Left ventricle myocardium inferior (tissue), 1 donor: ENCODE measurements at regions not wholly inside any gene's neighbourhood (a gene's known extent, or its start where the extent isn't known, plus 50 kb on each side); places are given as distances from the start of the nearest gene placed in this dataset.

ENCODE experiments used
- DNase-seq: peaks from one replicate; pipeline ENCODE4 v3.0.0-alpha.2; 2020
- H3K27ac ChIP-seq: fragments of 200-600 bp; replicated peaks from 2 replicates; pipeline ENCODE4 v1.8.0; 2021
- H3K27me3 ChIP-seq: fragments of 200-600 bp; 2 replicates; pipeline ENCODE4 v1.8.0; 2021; ENCODE audit warnings: low read depth
- H3K36me3 ChIP-seq: fragments of 200-600 bp; 2 replicates; pipeline ENCODE4 v1.8.0; 2021
- H3K4me1 ChIP-seq: fragments of 200-600 bp; 2 replicates; pipeline ENCODE4 v1.8.0; 2021
- H3K4me3 ChIP-seq: fragments of 200-600 bp; 2 replicates; pipeline ENCODE4 v1.8.0; 2021; ENCODE audit warnings: mild to moderate bottlenecking, moderate library complexity
- H3K9me3 ChIP-seq: fragments of 200-600 bp; replicated peaks from 2 replicates; pipeline ENCODE4 v1.8.0; 2021
- CTCF ChIP-seq: fragments of 200-600 bp; IDR thresholded peaks from 2 replicates; pipeline ENCODE4 v1.8.0; 2021; ENCODE audit warnings: antibody characterized with exemption, mild to moderate bottlenecking, borderline replicate concordance
- intact Hi-C: fragments of 100-400 bp; cut with micrococcal nuclease; formaldehyde crosslinking; loops from one replicate; pipeline ENCODE4 v1.11.0; 2022
- donor health status: DM: no; HTN: yes; CAD: no; lungs with severe emphysema.

DNA sequence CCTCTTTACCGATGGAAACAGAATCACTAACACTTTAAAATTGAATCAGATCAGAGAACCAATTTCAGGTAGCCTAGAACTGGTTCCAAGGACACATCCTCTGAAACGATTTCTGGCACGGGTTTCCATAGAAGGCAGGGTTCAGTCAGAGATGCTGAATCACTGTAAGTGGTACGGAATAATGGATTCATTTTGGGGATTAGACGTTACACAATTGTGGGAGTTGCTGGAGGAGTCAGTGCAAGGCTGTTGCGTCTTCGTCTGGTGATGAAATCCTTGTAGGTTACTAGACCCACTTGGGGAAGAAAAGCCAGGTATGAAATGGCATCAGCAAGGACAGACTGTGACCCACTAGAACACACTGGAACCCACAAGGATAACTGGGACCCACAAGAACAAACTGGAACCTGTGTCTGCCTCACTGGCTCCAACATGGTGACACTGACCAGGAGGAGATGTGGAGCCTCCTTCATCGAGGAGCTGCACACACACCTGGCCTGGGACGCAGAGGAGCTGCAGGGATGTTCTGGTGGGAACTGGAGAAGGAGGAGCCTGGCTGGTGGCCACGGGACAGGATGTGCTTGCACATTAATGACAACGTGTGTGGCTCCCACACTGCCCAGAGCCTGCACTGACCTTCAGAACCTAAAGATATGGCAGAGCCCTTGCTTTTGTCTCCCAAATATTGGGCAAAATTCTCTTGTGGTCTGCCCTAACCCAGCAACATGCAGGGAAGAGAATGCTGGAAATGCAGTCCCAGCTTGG is 105.1 kb downstream of the TRAPPC11 start:
- Histone ChIP-seq H3K9me3 (no peaks in the 10 kb centered on the region), H3K27me3 (no peaks in the 10 kb centered on the region), H3K36me3 (no peaks in the 10 kb centered on the region), H3K4me1 (peaks cover 18% of the 10 kb centered on the region), H3K27ac (peak overlapping the region; percentile 87), H3K4me3 (peak overlapping the region; percentile 60)
- no peak for TF ChIP-seq CTCF
- DNase-seq: peak; percentile 51
- intact Hi-C loops: no loop called here

DNA sequence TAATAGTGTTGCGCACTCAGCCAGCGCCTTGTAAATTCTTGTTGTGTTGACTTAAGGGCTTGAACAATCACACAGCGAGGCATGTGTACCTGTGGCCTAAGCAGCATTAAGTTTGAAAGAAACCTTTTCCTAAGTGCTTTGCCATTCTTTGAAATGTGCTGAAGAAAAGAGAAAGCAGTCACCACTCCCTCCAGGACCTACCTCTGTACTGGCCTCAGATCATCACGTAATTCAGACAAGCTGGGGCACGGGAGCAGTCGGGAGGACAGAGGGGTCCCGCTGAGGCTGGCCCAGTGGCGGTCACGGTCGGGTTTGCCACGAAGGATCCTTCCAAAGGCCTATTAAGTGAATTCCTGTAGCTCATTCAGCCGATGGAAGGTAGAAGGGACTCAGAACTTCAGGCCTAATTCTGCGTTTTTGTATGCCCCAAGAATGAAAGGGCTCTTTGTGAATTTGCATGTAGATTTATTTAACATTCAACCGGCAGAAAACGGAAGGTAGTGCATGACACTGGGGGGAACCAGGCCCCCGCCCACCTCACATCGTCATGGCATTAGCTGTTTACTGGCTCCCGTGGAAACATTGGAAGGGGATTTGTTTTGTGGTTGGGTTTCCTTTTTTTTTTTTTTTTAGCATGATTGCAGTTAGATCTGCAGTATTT is 106.3 kb downstream of the TRAPPC11 start:
- Histone ChIP-seq H3K4me3 (peak overlapping the region; percentile 60), H3K27ac (peak overlapping the region; percentile 87), H3K4me1 (peaks cover 18% of the 10 kb centered on the region), H3K9me3 (no peaks in the 10 kb centered on the region), H3K27me3 (no peaks in the 10 kb centered on the region), H3K36me3 (no peaks in the 10 kb centered on the region)
- DNase-seq: peak; percentile 52
- TF ChIP-seq CTCF: no peak
- intact Hi-C loops: no loop called here

DNA sequence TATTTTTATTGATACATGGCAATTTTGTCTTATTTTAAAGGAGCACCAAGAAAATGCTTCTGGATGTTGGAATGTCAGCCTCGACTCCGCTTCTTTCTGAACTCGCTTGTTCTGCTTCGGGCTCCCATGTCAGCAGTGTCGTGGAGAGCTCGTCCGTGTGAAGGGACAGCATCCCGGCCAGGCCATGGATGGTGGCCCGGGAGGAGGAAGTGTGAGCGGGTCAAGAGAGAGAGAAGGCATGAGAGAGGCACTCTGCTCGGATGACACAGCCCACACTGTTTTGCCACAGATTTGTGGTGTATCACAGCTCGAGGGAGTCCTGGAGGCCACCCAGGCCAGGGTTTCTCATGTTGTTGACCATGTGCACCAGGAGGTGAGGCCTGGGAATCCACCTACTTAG is 107.0 kb downstream of the TRAPPC11 start:
- intact Hi-C loops: no loop called here
- no peak for DNase-seq
- H3K4me1 ChIP-seq: peaks cover 18% of the 10 kb centered on the region
- H3K4me3 ChIP-seq: peak overlapping the region; percentile 60
- no peak for TF ChIP-seq CTCF
- H3K27me3 ChIP-seq: no peaks in the 10 kb centered on the region
- no peaks in the 10 kb centered on the region for H3K9me3 ChIP-seq
- peak overlapping the region; percentile 87 for H3K27ac ChIP-seq
- H3K36me3 ChIP-seq: no peaks in the 10 kb centered on the region

DNA sequence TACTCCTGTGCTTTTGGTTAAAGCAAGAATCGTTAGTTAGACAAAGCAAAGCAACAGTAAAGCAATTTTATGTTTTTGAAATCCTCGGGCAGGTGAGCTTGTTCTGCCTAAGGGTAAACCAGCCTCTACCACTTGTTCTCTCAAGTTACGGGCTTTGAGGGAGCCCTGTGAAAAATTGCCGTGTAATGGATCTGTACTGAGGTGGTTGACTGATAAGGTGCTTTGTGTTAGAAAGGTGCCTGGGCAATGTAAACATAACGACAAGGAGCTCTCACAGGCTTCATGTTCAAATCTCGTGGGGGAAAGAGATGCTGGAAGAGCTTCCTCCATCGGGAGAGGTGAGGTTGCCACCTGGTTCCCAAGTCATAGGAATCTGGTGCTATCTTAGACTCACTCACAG is 111.8 kb downstream of the TRAPPC11 start:
- no peak for TF ChIP-seq CTCF
- Histone ChIP-seq H3K4me1 (peaks cover 18% of the 10 kb centered on the region), H3K27me3 (no peaks in the 10 kb centered on the region), H3K27ac (no peak overlapping the region), H3K9me3 (no peaks in the 10 kb centered on the region), H3K4me3 (no peak overlapping the region), H3K36me3 (no peaks in the 10 kb centered on the region)
- DNase-seq: no peak
- intact Hi-C loops: no loop called here

- intact Hi-C loops: no loop called here
- peaks cover 7% of the 10 kb centered on the region for H3K4me1 ChIP-seq
Measured at GRCh38 chr4:183772361-183772760, 113.3 kb downstream of the TRAPPC11 start.

More at GRCh38 chr4:183772361-183772760, 113.3 kb downstream of the TRAPPC11 start:
- no peaks in the 10 kb centered on the region for H3K36me3 ChIP-seq
- DNase-seq: no peak
- no peak overlapping the region for H3K4me3 ChIP-seq
- no peak for TF ChIP-seq CTCF
- no peaks in the 10 kb centered on the region for H3K9me3 ChIP-seq
- H3K27me3 ChIP-seq: no peaks in the 10 kb centered on the region
- no peak overlapping the region for H3K27ac ChIP-seq
